ENCODE measurements at regions not wholly inside any gene's neighbourhood (a gene's known extent, or its start where the extent isn't known, plus 50 kb on each side); places are given as distances from the start of the nearest gene placed in this dataset.

DNA sequence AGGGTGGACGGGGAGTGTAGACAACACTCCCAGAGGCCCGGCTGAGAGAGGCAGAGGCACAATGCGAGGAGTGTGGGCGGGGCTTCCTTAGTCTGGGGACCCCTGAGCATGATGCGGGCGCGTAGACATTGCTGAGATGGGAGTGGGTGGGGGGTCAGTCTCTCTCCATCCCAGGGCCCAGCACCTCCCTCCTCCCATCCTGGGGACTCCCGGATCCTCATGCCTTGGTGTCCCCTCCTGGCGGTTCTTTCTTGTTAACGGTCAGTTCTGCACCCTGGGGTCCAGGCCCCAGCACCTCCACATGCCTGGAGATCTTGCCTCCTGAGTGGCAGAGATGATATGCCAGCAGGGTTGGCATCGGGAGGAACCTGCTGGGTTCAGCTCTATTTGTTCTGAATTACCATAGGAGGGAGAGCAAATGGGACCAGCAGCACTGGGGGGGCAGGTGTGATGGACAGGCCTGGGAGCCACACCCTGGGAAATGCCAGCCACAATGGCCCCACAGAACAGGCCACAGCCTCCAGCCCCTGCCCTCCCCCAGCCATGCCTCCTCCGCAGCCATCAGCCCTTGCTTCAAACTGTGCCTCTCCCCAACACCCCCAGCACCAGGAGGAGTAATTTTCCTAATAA, 55.7 kb downstream of the RTL6 start:
- no peak for DNase-seq

DNA sequence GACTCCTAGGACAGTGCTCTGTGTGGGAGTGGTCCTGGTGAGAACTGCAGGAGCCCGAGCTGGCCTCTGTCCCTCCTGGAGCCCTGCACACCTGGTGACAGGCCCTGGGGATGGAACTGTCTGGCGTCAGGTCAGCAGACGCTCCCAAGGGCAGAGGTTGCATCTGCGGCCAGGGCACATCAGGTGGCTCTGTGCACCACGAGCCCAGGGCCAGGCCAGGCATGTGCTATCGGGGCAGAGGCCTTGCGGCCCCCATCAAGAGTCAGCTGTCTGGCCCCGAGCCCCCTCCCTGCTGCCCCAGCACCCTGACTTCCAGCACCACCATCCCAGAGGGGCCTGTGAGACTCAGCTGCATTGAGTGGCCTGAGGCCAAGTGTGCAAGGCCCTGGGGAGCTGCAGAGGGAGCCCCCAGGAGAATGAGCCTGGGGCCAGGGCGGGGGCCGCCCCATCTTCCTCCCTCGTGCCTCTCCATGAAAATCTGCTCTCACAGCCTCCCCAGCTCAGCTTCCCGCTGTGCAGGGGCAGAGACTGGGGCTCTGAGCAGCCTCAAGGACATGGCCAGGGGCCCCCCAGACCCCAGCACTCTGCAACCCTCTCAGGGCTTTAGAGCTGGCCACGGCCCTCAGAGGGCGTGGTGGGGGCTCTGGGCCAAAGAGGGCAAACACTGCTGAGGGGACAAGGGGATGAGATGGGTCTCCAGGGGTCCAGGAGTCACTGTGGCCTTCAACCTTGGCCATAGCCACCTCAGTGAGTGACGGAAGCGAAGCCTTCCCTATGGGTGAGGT, 56.4 kb downstream of the RTL6 start:
- no peak for DNase-seq

DNA sequence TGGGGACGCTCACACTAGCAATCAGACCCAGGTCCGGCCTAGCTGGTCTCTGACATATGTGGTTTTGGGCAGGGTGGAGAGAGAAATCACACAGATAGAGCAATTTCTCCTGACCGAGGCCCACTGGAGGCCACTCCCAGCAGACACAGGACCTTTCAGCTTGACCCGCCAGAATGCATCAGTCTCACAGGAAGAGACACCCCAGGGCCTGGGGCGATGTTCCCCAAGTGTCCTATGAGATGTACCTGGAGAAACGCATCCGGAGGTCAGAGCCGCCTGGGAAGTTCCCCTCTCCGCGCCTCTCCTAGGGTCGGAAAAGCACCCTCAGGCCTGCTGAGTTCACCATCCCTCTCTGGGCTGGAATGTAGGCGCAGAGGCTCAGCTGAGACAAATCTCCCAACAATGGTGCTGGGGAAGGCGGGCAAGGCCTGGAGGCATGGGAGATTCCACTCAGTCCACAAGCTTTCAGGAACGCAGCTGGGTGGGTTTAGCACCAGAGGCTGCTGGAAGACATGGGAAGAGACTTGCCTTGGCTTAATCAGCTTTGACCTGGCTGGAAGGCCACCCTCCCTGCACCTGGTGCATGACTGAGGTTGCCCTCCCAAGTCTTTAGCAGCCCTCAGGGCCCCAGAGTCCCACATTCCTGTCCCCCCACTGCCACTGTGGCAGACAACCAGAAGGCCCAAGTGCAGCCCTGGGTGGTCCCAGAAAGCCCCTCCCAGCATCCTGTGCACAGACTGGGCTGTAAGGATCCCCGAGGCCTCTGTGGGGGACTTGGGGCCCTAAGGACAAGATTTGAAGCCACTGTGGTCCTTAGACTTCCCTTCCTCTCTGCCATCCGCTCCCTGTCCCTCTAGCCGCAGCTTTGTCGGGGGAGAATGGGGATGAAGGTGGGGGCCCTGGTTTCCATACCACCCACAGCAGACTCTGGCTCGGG, 57.5 kb downstream of the RTL6 start:
- DNase-seq, result no peak

DNA sequence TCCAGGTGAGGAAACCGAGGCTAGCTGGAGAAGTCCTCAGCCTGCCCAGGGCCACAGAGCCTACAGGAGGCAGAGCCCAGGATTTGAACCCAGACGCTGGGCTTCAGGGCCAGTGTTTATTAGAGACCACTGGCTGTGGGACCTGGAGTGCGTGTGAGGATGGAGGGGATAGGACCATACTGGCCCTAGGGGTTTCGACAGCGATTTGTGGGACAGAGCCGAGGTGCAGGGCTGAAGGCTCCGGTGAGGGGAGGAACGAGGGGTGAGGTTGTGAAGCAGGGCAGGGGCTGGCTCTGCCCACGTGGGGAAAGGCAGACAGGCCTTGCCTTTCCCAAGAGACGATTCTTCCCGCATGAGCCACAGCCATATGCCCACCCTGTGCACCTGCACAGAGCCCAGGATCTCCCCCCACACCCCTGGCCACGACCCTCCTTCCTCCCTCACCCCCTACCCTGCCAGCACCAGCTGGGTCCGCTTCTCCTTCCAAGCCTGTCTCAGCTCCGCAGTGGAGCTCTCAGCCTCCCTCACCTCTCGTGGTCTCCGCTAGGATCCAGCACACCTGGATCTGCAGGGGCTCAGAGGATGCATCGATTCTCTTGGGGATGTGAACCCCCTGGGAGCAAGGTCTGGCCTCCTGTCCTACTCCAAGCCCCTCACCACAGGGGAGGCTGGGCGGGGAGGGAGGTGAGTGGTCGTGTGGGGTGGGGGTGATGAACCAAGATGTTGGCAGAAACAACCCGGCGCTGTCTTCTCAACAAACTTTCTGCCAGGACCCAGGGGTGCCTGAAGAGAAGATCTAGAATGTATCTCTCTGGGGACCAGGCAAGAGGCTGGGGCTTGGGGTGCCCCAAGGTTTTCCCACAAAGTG, 58.4 kb downstream of the RTL6 start:
- DNase-seq, result no peak

DNA sequence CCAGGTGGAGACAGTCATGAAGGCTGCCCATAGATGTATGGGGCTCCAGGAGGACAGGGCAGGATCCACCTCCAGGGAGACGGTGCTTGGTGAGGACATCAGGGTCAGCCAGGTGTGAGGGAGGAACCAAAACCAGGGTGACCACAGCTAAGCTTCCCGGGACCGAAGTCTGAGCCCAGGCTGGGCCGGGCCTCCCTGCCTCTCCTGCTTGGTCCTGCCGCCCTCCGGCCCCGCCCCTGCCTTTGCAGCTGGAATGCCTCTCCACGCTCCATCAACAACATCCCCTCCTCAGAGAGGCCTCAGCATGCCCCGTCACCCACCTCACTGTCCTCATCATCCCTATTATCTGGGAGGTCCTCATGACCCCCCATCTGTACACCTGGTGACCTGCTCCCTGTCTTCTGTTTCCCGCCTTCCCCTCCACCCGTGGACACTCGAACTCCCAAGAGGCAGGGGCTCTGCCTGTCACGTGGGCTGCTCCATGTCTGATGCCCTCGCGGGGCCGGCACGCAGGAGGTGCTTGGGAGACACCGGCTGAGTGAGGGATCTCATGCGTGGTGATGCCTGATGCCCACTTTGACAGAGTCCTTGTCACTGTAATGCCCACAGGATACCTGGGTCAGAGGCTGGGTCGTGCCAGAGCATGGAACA, 59.4 kb downstream of the RTL6 start:
- DNase-seq, result no peak

DNA sequence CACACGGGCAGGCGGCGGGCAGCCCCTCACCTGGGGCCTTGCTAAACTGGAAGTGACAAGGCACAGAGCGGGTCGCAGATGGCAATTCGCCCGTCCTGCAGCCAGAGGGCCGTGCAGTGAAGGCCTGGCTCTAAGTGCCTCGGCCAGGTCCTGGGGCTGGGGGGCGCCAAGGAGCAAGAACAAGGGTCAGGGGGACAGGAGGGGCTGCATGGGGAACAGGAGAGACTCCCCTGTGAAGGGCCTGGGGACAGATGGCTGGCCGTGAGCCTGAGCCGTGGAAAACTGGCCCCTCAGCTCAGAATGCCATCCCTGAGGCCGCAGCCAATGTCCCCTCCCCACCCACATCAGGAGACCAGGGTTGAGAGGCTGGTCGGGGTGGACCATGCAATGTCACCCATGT, 60.0 kb downstream of the RTL6 start:
- no peak for DNase-seq

DNA sequence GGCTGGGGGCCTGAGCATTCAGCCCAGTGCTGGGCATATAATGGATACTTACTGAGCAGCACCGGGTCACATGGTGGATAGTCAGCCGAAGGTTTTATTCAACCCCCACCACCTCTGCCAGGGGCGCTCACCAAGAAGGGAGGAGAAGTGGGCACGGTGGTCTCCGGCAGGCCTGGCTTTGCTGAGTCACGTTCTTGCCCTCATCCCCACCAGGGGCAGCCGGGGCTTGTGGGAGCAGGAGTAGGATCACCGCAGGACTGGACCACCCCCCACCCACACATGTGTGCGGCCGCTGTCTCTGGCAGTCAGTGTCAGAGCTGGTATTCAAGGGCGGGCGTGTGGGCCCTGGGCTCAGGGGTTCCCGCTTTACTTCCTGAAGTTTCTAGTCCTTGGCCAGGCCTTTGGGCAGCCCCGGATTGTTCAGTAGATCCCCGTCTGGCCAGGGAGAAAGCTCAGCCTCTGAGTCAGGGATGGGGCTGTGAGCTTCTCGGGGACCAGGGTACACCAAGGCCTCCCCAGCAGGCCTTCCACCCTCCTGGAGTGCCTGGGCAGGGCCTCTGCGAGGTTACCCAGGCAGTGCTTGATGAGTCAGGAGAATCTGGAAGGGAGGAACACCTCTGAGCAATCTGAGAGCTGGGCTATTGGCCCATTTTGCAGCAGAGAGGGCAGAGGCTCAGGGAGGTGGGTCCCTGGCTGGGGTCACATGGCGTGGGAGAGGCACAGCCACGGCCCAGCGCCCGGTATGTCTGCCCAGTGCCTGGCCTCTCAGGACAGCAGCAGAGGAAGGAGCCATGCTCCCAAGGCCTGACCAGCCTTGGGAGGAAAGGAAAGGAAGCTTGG, 60.6 kb downstream of the RTL6 start:
- no peak for DNase-seq

DNA sequence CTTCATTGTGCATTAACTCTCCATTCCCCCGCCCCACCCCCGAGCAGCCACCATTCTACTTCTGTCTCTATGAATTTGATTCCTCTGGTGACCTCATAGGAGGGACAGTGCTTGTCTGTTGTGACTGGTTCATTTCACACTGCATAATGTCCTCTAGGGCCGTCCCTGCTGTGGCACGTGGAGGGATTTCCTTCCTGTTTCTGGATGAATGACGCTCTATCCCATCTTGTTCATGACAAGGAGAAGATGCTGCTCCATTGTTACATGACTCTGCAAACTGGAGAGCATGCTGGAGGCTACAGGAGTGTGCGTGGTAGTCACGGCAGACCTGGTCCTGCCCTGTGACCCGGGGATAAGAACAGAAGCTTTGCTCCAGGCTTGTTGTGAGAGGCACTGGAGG, 61.3 kb downstream of the RTL6 start:
- no peak for DNase-seq

DNA sequence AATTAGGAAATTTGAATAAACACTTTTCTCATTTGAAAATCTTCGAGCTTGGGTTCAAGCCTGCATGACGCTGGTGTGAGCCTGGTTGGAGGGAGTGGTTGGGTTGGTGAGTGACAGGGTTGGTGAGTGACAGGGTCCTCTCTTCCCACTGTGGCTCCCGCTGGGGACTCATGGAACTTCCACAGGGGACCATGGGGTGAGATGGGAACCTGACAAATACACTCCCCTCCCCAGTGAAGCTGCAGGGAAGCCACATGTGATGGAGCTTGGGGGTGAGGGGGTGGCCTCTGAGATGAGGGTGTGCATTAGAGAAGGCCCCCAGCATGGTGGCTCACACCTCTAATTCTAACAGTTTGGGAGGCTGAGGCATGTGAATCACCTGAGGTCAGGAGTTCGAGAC, 66.8 kb downstream of the RTL6 start:
- no peak for DNase-seq

DNA sequence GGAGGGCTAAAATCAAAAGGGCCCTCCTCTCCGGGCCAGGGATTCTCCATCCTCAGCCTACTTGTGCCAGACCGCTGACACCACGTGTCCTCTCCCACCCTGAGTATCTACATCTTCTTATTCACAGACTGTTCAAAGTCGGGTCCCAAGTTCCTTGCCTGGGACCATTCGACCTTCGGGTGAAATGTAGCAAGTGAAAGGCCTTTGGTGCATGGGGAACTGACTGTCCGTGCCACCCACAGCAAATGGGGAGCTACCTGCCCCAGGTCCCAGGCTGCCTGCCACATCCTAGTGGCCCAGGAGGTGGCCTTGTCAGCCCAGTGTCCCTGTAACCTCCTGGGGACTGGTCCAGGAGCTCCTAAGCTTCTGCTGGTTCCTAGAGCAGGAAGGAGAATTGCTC, 67.3 kb downstream of the RTL6 start:
- no peak for DNase-seq

DNA sequence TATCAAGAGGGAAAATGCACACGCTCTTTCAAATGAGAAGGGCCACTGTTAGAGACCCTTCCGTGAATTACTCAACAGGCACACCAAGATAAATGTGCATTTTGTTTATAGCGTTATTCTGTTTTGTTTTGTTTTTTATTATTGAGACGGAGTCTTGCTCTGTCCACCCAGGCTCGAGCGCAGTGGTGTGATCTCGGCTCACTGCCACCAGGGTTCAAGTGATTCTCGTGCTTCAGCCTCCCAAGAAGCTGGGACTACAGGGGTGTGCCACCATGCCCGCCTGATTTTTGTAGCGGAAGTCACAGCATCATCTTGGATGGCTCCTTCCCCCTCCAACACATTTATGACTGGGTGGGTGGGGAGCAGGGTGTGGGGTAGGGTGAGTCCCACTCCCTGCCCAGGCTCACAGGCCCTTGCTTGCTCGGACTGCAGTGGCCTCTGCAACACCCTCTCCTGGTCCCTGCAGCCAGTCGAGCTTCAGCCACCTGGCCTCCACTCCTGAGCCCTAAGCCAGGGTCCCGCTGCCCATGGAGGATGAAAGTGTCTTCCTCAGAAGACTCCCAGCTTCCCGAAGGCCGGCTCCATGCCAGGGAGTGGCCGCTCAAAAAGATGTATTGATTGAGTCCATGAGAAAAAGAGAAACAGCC, 68.0 kb downstream of the RTL6 start:
- DNase-seq, result no peak

DNA sequence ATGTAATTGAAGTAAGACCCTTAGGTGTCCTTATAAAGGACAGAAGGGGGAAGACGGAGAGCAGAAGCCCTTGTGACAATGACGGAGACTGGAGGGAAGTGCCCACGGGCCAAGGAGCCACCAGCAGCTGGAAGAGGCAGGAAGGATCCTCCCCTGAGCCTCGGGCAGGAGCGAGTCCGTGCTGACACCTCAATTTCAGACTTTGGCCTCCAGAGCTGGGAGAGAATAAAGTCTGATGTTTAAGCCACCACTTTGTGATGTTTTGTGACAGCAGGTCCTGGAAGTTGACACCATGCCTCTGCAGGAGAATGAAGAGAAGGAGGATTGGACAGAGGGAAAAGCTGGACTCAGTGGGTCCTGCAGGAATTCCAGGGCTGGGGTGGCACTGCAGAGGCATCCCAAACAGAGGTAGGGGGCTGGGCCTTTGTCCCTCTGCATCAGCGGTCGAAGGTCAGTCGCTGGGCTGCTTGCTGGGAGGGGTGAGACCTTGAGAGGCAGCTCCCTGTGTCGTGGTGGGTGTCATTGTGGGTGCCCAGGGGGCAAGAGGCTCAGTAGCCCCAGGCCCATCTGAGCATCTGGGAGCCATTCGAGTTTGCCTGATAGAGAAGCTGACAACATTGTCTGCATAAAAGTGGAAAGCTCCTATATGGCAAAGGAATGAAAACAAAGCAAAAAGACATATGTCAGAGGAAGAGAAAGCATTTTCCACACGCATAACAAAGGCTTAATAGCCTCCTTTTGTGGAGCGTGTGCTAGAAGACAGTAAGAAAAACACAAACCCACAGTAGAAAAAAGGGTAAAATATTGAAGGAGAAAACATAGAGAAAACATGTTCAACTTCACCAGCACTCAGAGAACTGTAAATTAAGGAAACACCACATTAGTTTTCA, 68.8 kb downstream of the RTL6 start:
- DNase-seq, result no peak

DNA sequence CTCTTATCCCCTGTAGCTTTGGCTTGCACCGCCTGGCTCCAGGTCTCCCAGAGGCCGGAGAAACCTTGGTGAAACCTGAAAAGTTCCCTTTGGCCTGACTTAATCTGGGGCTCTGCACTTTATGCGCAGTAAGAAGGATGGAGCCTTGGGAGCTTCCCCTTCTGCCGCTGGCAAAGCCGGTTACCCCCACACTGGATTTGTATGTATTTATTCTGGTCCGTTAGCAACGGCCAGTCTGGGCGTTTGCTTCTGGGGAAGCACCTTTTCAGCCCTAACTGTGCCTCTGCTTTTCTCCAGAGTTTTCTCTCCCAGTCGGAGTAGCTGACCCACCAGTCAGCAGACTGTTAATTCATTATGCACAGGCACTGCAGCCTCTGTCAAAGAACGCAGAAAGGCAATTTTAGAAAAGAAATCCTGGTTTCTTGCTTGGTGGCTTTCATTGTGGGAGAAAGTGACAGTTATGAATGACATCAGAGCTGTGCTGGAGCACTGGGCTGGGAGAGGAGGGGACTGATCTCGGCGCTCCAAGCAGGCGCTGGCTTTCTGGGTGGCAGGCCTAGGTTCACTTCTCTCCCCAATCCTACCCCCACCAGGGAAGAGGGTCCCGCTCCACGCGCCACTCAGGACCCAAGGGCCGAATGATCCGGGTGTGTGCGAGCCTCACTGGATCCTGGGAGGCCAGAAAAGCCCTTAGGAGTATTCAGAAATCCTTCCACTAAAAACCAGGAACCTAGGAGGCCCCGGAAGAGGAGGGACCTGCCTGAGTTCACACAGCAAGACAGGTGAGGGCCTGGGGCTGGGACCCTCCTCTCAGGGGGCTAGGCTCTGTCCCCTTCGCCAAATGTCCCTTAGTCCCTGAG, 70.2 kb downstream of the RTL6 start:
- DNase-seq, result no peak

DNA sequence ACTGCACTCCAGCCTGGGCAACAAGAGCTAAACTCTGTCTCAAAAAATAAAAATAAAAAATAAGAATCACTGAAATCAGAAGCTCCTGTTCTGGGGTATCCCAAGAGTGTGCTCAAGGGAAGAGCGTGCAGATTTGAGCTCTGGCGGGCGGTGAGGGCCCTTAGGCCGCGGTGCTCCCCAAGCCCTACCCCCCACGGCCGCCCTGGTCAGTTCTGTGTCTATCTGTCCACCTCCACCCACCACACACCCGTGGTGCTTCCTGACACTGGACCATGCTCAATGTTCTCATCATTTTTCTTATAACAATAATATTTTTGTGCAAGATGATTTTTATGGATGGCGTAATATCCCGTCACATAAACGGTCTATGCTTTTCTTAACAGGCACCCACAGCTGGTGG, 71.1 kb downstream of the RTL6 start:
- DNase-seq, result no peak

DNA sequence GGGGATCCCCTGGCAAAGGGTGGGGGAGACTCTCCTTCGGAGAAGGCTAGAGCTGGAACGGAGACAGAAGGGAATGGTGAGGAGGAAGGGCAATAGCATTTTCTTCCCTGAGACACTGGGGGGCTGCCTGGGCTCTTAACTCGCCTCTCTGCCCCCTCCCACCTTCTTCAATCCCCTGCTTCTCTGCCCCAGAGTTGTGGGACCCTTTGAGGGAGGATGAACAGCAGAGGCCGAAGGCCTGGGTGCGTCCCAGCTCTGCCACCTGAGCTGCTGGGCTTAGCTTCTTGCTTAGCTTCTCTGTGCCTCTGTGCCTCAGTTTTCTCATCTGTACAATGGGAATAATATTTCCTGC, 72.4 kb downstream of the RTL6 start:
- no peak for DNase-seq

DNA sequence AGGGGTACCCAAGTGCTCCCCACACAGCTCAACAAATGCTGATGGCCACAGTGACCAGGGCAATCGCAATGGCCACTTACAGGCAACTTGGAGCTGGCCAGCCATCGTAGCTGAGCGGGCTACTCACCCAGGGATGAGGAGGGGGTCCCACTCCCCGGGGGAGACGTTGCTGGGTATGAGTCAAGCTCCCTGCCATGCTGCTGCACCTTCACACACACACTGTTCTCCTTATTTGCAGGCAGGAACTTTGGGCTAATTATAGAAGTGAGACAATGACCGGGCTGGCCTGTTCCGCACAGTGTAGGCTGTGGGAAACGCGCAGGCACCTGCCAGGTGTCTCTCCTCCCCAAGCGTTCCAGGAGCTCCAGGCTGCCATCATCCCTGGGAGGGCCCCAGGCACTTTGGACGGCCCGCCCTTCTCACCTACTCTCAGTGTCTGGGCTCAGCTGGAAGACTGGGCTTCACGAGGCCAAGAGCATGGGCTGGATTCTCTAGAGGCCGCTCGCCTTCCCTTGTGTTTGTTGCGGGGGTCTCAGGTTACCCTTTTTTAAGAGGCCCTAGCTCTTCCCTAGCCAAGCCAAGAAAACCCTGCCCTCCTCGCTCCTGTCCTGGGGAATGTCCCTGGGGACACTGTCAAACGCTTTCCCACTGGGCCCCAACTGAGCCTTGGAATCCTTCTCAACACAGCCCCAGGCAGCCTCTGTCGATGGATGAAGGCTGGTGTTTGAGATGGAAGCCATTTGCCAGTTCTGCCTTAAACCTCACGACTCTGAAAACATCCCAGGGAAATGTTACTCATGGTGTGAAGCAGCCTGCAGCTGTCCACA, 73.0 kb downstream of the RTL6 start:
- no peak for DNase-seq

DNA sequence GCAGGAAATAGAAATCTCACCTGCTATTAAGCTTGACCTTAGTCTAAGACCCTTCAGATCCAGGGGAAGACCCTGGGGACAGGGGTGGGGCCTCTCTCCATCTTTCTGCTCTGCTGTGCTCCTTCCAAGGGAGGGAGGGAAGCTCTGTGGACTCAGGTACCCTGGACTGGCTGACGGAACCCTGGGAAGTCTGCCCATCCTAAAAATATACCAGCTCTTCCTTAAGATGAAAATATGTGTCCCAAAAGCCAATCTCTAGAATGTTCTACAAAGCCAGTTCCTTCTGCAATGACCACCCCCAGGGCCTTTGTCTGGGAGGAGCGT, 73.7 kb downstream of the RTL6 start:
- no peak for DNase-seq
